NCI-H2227 (cell line): ENCODE measurements at regions not wholly inside any gene's neighbourhood (a gene's known extent, or its start where the extent isn't known, plus 50 kb on each side); places are given as distances from the start of the nearest gene placed in this dataset.

Experiments
- DNase-seq: peaks from one replicate; lab custom pipeline; 2025; ENCODE audit not compliant: unreplicated experiment; lab: John Stamatoyannopoulos, UW

- DNase-seq, result no peak
Measured at GRCh38 chr18:65017372-65017760, 733.4 kb upstream of the CDH7 start.

GRCh38 chr18:65016631-65017371 lies 734.0 kb upstream of the CDH7 start:
- DNase-seq, result no peak

- no peak for DNase-seq
Measured at GRCh38 chr18:64994370-64994769, 756.4 kb upstream of the CDH7 start.

GRCh38 chr18:64993695-64994094 lies 757.1 kb upstream of the CDH7 start:
- DNase-seq, result no peak

GRCh38 chr18:64992654-64993053 lies 758.2 kb upstream of the CDH7 start:
- no peak for DNase-seq

GRCh38 chr18:64991102-64991501 lies 759.7 kb upstream of the CDH7 start:
- DNase-seq, result no peak

GRCh38 chr18:64986906-64987495 lies 763.8 kb upstream of the CDH7 start:
- no peak for DNase-seq

GRCh38 chr18:64983497-64984238 lies 767.1 kb upstream of the CDH7 start:
- no peak for DNase-seq

GRCh38 chr18:64982414-64983055 lies 768.3 kb upstream of the CDH7 start:
- no peak for DNase-seq

GRCh38 chr18:64981915-64982314 lies 768.9 kb upstream of the CDH7 start:
- no peak for DNase-seq

- DNase-seq, result no peak
Measured at GRCh38 chr18:64979791-64980190, 771.0 kb upstream of the CDH7 start.

- DNase-seq, result peak; percentile 9
Measured at GRCh38 chr18:64974391-64975125, 776.3 kb upstream of the CDH7 start.

- DNase-seq, result no peak
Measured at GRCh38 chr18:64972545-64972944, 778.3 kb upstream of the CDH7 start.

GRCh38 chr18:64966667-64967066 lies 784.1 kb upstream of the CDH7 start:
- DNase-seq, result peak; percentile 47

GRCh38 chr18:64956465-64956864 lies 794.3 kb upstream of the CDH7 start:
- no peak for DNase-seq

GRCh38 chr18:64949885-64950284 lies 800.9 kb upstream of the CDH7 start:
- DNase-seq, result no peak

- DNase-seq, result no peak
Measured at GRCh38 chr18:64936671-64937070, 787.8 kb upstream of the LINC00305 start.

- DNase-seq, result no peak
Measured at GRCh38 chr18:64929036-64929435, 780.1 kb upstream of the LINC00305 start.

GRCh38 chr18:64919971-64920570 lies 771.2 kb upstream of the LINC00305 start:
- DNase-seq, result no peak

- no peak for DNase-seq
Measured at GRCh38 chr18:64918851-64919250, 770.0 kb upstream of the LINC00305 start.

GRCh38 chr18:64893349-64893748 lies 744.5 kb upstream of the LINC00305 start:
- DNase-seq, result no peak
